ENCODE measurements at regions not wholly inside any gene's neighbourhood (a gene's known extent, or its start where the extent isn't known, plus 50 kb on each side); places are given as distances from the start of the nearest gene placed in this dataset.
"Not testable (repeated sequence)": the region's sequence is repeated elsewhere in the genome, so short reads cannot be mapped to it uniquely, and the experiment has no call there.

DNA sequence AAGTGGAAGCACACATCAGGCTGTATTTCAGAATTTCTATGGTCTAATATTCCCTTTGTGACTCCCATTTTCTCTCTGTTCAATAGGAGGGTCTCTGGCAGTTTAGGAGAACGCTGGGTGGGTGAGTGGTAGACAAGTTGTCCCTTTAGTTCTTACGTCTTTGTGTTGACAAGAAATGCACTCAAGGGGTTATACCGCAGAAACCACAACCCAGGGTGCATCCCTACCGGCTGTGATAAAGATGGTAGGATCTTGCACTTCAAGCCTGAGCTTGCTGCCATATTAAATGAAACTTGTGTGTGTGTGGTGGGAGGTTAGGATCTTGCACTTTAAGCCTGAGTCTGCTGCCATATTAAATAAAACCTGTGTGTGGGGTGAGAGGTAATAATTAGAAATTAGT is 80.5 kb downstream of the LGALS9C start:
- TF ChIP-seq, protein P1, sequence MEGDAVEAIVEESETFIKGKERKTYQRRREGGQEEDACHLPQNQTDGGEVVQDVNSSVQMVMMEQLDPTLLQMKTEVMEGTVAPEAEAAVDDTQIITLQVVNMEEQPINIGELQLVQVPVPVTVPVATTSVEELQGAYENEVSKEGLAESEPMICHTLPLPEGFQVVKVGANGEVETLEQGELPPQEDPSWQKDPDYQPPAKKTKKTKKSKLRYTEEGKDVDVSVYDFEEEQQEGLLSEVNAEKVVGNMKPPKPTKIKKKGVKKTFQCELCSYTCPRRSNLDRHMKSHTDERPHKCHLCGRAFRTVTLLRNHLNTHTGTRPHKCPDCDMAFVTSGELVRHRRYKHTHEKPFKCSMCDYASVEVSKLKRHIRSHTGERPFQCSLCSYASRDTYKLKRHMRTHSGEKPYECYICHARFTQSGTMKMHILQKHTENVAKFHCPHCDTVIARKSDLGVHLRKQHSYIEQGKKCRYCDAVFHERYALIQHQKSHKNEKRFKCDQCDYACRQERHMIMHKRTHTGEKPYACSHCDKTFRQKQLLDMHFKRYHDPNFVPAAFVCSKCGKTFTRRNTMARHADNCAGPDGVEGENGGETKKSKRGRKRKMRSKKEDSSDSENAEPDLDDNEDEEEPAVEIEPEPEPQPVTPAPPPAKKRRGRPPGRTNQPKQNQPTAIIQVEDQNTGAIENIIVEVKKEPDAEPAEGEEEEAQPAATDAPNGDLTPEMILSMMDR (optimal IDR thresholded peaks at IDR 0.05 in 1 of 3, IDR thresholded peaks at IDR 0.05 in 1 of 3, conservative IDR thresholded peaks at IDR 0.05 in 1 of 3; ENCODE audit: extremely low read depth in 1 of 3, insufficient read depth in 2 of 3, low read length in 3 of 3) = not testable (repeated sequence)
- not testable (repeated sequence) for TF ChIP-seq EZH2 (IDR thresholded peaks at IDR 0.05; ENCODE audit: low read length)
